K562 (cell line): ENCODE measurements at regions not wholly inside any gene's neighbourhood (a gene's known extent, or its start where the extent isn't known, plus 50 kb on each side); places are given as distances from the start of the nearest gene placed in this dataset.

ENCODE experiments used
- BACH1 ChIP-seq: fragments of 200-800 bp; sonication (Bioruptor generic); IDR thresholded peaks from 2 replicates; pipeline ENCODE4 v1.6.1; 2016; ENCODE audit warnings: missing genetic modification characterization, missing compliant biosample characterization
- CTBP1 ChIP-seq: fragments of 450-650 bp; IDR thresholded peaks from 2 replicates; pipeline ENCODE4 v1.6.1; 2016; ENCODE audit warnings: borderline replicate concordance
- FIP1L1 ChIP-seq: fragments of 200-400 bp; formaldehyde crosslinking; IDR thresholded peaks from 2 replicates; pipeline ENCODE4 v1.6.1; 2018; ENCODE audit warnings: mild to moderate bottlenecking, low read depth, low read length; ENCODE audit not compliant: poor library complexity, severe bottlenecking
- FOXM1 ChIP-seq, 2 experiments: fragments of 450-650 bp in 1 of 2; sonication (generic) in 1 of 2; formaldehyde crosslinking in 1 of 2; IDR thresholded peaks; 2 replicates each; pipeline versions ENCODE4 v1.6.1 to v1.9.0; 2017 to 2022; ENCODE audit warnings: low read depth in 2 of 2, mild to moderate bottlenecking in 2 of 2, missing genetic modification reagents in 1 of 2, moderate library complexity in 1 of 2
- HDAC2 ChIP-seq: fragments of 450-650 bp; IDR thresholded peaks from 2 replicates; pipeline ENCODE4 v1.6.1; 2016; ENCODE audit warnings: mild to moderate bottlenecking
- HMG20B ChIP-seq: fragments of 250-450 bp; sonication (Bioruptor Pico); IDR thresholded peaks from 2 replicates; pipeline ENCODE4 v1.5.0; 2021; ENCODE audit warnings: mild to moderate bottlenecking
- HNRNPUL1 ChIP-seq: fragments of 200-400 bp; formaldehyde crosslinking; IDR thresholded peaks from 2 replicates; pipeline ENCODE4 v1.6.1; 2017; ENCODE audit warnings: low read length
- NCOR1 ChIP-seq: fragments of 450-650 bp; IDR thresholded peaks from 2 replicates; pipeline ENCODE4 v1.6.1; 2016; ENCODE audit warnings: mild to moderate bottlenecking, moderate library complexity
- RFX1 ChIP-seq: fragments of 450-650 bp; IDR thresholded peaks from 2 replicates; pipeline ENCODE4 v1.6.1; 2016; ENCODE audit warnings: mild to moderate bottlenecking, moderate library complexity
- TCF3 ChIP-seq: sonication (generic); formaldehyde crosslinking; IDR thresholded peaks from 2 replicates; pipeline ENCODE4 v1.4.0; 2020; ENCODE audit warnings: mild to moderate bottlenecking, missing genetic modification reagents
- ZNF134 ChIP-seq: fragments of 250-450 bp; sonication (Bioruptor Pico); conservative IDR thresholded peaks from 2 replicates; pipeline ENCODE4 v1.4.0; 2020
- ZNF318 ChIP-seq, 2 experiments: fragments of 450-650 bp; IDR thresholded peaks; 2 replicates each; pipeline ENCODE4 v1.6.1; 2016; ENCODE audit warnings: mild to moderate bottlenecking in 2 of 2, borderline replicate concordance in 1 of 2, low read depth in 1 of 2, moderate library complexity in 1 of 2
- ZNF507 ChIP-seq: conservative IDR thresholded peaks from 2 replicates; pipeline ENCODE4 v1.6.1; 2017; ENCODE audit warnings: missing genetic modification characterization, missing compliant biosample characterization
- TF ChIP-seq, protein P1 (sequence below): fragments of 250-450 bp; sonication (Bioruptor Pico); IDR thresholded peaks from 2 replicates; pipeline ENCODE4 v1.9.0; 2021; ENCODE audit warnings: mild to moderate bottlenecking, inconsistent platforms
- TF ChIP-seq, protein P2 (sequence below): fragments of 250-450 bp; sonication (Bioruptor Pico); IDR thresholded peaks from 2 replicates; pipeline ENCODE4 v1.4.0; 2020; ENCODE audit warnings: mild to moderate bottlenecking, moderate library complexity, borderline replicate concordance

DNA sequence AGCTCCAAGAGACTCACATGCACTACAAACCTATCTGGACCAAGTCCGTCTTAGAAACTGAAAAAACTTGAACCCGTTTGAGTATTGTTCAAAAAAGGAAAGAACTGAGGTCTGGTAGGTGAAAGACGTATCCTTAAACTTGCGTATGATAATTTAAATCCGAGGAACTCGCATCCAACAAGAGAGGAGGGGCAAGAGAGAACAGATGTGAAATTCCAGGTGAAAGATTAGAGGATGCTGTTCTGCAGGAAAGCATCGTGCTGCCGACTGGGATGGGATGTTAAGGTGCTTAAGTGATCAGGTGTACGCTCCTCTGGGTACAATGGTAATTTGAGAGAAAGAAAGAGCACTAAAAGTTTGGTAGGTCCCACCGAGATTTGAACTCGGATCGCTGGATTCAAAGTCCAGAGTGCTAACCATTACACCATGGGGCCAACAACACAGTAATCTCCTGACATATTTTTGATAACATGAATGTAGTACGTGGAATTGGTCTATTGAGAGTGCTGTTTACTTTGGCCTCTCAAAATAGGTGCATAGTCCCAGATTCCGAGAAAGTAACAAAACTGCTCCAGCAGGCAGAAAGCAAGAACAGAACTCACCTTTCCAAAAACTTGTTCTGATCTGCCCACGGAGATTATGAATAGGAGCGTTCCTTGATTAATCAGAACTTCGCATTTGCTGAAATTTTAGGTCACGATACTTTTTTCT is 53.5 kb upstream of the BTN3A2 start (continued):
- TF ChIP-seq HMG20B (CRISPR knock-in tag) (no peak), TCF3 (CRISPR knock-in tag) (no peak; the same call in 1 of the 2 replicates), ZNF507 (tag) (no peak), CTBP1 (peak; percentile 76), HDAC2 (0 out of 2 replicates have a peak, but pooled peaks have one; percentile 63), HNRNPUL1 (no peak), NCOR1 (peak; percentile 34; the same call in 1 of the 2 replicates), RFX1 (no peak), BACH1 (tag) (peak; percentile 65), FIP1L1 (no peak), ZNF134 (CRISPR knock-in tag) (no peak), FOXM1 (IDR thresholded peaks at IDR 0.05; ENCODE audit: low read depth) (peak; percentile 10; the same call in 1 of the 2 replicates), FOXM1 (CRISPR knock-in tag; IDR thresholded peaks at IDR 0.05; ENCODE audit: low read depth) (no peak), ZNF318 (IDR thresholded peaks at IDR 0.05; ENCODE audit: borderline replicate concordance in 1 of 2, low read depth in 1 of 2) (peak in 1 of 2 experiments; percentile 56; a peak in 1 of 4 replicates)
- TF ChIP-seq, protein P1, sequence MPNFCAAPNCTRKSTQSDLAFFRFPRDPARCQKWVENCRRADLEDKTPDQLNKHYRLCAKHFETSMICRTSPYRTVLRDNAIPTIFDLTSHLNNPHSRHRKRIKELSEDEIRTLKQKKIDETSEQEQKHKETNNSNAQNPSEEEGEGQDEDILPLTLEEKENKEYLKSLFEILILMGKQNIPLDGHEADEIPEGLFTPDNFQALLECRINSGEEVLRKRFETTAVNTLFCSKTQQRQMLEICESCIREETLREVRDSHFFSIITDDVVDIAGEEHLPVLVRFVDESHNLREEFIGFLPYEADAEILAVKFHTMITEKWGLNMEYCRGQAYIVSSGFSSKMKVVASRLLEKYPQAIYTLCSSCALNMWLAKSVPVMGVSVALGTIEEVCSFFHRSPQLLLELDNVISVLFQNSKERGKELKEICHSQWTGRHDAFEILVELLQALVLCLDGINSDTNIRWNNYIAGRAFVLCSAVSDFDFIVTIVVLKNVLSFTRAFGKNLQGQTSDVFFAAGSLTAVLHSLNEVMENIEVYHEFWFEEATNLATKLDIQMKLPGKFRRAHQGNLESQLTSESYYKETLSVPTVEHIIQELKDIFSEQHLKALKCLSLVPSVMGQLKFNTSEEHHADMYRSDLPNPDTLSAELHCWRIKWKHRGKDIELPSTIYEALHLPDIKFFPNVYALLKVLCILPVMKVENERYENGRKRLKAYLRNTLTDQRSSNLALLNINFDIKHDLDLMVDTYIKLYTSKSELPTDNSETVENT (CRISPR knock-in tag), result no peak
- TF ChIP-seq, protein P2, sequence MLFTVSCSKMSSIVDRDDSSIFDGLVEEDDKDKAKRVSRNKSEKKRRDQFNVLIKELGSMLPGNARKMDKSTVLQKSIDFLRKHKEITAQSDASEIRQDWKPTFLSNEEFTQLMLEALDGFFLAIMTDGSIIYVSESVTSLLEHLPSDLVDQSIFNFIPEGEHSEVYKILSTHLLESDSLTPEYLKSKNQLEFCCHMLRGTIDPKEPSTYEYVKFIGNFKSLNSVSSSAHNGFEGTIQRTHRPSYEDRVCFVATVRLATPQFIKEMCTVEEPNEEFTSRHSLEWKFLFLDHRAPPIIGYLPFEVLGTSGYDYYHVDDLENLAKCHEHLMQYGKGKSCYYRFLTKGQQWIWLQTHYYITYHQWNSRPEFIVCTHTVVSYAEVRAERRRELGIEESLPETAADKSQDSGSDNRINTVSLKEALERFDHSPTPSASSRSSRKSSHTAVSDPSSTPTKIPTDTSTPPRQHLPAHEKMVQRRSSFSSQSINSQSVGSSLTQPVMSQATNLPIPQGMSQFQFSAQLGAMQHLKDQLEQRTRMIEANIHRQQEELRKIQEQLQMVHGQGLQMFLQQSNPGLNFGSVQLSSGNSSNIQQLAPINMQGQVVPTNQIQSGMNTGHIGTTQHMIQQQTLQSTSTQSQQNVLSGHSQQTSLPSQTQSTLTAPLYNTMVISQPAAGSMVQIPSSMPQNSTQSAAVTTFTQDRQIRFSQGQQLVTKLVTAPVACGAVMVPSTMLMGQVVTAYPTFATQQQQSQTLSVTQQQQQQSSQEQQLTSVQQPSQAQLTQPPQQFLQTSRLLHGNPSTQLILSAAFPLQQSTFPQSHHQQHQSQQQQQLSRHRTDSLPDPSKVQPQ (CRISPR knock-in tag), result no peak
